Body of pancreas (tissue), 4 donors: ENCODE measurements at regions not wholly inside any gene's neighbourhood (a gene's known extent, or its start where the extent isn't known, plus 50 kb on each side); places are given as distances from the start of the nearest gene placed in this dataset.

Source experiments
- ATAC-seq: fragments of 150-250 bp; one replicate; pipeline ENCODE4 v1.9.1; 2016
- DNase-seq, 4 donors: peaks; one replicate each; pipeline ENCODE4 v3.0.0-alpha.2; 2019
- H3K27ac ChIP-seq, 4 donors: fragments of 200-600 bp; sonication (generic); 1 replicate in 3 of 4; 2 replicates in 1 of 4; pipeline versions ENCODE4 v1.5.1 to v1.6.1; 2016 to 2019; ENCODE audit warnings: mild to moderate bottlenecking in 1 of 4, mixed read lengths in 1 of 4, moderate library complexity in 1 of 4
- H3K27me3 ChIP-seq, 2 donors: fragments of 200-600 bp; sonication (generic); one replicate each; pipeline ENCODE4 v1.6.0; 2016; ENCODE audit warnings: mild to moderate bottlenecking in 1 of 2
- H3K36me3 ChIP-seq, 2 donors: fragments of 200-600 bp; sonication (generic); replicated peaks in 1 of 2; 2 replicates each; pipeline ENCODE4 v1.5.1; 2016; ENCODE audit warnings: low read depth in 2 of 2; ENCODE audit not compliant: insufficient read depth in 1 of 2
- H3K4me1 ChIP-seq: fragments of 200-600 bp; sonication (generic); one replicate; pipeline ENCODE4 v1.6.0; 2016
- H3K4me3 ChIP-seq, 2 donors: fragments of 200-600 bp; sonication (generic); 1 replicate in 1 of 2; 2 replicates in 1 of 2; pipeline ENCODE4 v1.5.1; 2016 to 2019
- H3K9me3 ChIP-seq, 3 donors: fragments of 200-600 bp; sonication (generic); 1 replicate in 2 of 3; 2 replicates in 1 of 3; pipeline ENCODE4 v1.5.1; 2016
- POLR2A ChIP-seq, 3 donors: fragments of 450-650 bp; IDR thresholded peaks; one replicate each; pipeline ENCODE4 v1.6.1; 2016; ENCODE audit warnings: antibody characterized with exemption in 3 of 3, mild to moderate bottlenecking in 2 of 3
- WGBS, 2 donors: methylation state at CpG; one replicate each; pipeline ENCODE4 v1.1.5; 2017; 5-methylcytosine and 5-hydroxymethylcytosine counted together
- intact Hi-C: fragments of 100-400 bp; cut with DNase I; formaldehyde crosslinking; loops from one replicate; pipeline ENCODE4 v1.15.1; 2023
- TF ChIP-seq, protein P1 (sequence below), 7 experiments: fragments of 450-650 bp in 4 of 7; fragments of 200-600 bp in 3 of 7; sonication (generic) in 3 of 7; IDR thresholded peaks; one replicate each; pipeline ENCODE4 v1.5.1; 2016 to 2019; ENCODE audit warnings: antibody characterized with exemption in 7 of 7

DNA sequence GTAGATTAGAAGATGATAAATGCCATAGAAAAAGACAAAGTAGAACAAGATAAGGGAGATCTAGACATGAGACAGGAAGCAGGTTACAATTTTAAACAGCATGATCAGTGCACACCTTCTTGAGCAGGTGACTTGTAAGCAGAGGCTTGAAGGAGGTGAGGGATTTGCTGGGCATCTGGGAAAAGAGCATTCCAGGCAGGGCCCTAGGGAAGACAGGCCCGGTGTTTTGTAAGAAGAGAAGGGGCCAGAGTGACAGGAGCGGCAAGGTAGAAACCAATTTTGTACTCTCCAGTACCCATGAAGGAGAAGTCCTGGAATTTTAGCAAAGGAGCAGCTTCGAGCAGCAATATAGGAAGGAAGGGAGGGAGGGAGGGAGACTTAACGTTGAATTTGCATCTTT is 296.5 kb downstream of the MZT1 start:
- 56 to 65% methylated on average over 4 of the region's 4 CpGs for WGBS, 2 donors
- no peak for ATAC-seq
- H3K4me3 ChIP-seq = no peak overlapping the region
- intact Hi-C loops = no loop called here
- no peaks in the 10 kb centered on the region for H3K9me3 ChIP-seq
- DNase-seq = no peak
- no peaks in the 10 kb centered on the region for H3K4me1 ChIP-seq
- no peaks in the 10 kb centered on the region for H3K36me3 ChIP-seq
- no peaks in the 10 kb centered on the region for H3K27me3 ChIP-seq
- TF ChIP-seq POLR2A (IDR thresholded peaks at IDR 0.05) = no peak
- TF ChIP-seq, protein P1, sequence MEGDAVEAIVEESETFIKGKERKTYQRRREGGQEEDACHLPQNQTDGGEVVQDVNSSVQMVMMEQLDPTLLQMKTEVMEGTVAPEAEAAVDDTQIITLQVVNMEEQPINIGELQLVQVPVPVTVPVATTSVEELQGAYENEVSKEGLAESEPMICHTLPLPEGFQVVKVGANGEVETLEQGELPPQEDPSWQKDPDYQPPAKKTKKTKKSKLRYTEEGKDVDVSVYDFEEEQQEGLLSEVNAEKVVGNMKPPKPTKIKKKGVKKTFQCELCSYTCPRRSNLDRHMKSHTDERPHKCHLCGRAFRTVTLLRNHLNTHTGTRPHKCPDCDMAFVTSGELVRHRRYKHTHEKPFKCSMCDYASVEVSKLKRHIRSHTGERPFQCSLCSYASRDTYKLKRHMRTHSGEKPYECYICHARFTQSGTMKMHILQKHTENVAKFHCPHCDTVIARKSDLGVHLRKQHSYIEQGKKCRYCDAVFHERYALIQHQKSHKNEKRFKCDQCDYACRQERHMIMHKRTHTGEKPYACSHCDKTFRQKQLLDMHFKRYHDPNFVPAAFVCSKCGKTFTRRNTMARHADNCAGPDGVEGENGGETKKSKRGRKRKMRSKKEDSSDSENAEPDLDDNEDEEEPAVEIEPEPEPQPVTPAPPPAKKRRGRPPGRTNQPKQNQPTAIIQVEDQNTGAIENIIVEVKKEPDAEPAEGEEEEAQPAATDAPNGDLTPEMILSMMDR (IDR thresholded peaks at IDR 0.05) = no peak
- no peak overlapping the region for H3K27ac ChIP-seq

DNA sequence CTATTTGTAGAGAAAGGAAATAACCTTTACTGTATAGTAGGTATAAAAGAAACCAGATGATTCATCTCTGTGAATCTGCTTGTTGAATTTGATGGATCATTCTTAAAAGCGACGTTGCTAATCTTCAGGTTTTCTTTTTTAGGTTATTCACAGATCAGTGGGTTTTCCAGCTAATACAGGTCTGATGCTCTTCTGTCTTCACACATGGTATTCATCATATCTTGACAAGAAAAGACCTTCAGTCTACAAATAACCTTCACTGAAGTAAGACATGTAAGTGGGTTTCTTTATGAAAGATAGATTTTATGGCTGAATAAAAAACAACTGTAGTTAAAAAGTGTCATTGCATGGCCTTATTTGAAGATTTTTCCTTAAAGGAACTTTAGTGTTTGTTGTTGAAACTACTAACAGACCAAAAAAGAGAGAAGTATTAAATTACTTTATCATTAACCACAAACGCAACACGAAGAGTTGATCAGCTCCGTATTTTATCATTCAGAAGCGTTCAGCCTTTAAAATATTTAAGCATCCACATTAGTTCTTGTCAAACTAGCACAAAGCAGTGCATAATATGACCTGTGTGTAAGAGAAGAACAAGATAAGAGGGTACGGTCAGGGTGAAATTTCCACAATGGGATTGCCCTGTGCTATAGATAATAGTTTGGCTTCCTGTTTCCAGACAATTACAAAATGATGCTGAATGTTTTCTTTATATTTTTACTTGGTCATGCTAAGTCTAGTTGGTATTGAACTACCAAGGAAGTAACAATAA is 299.5 kb downstream of the MZT1 start:
- ATAC-seq = no peak
- H3K9me3 ChIP-seq = no peaks in the 10 kb centered on the region
- TF ChIP-seq, protein P1 (IDR thresholded peaks at IDR 0.05) = no peak
- no peak for TF ChIP-seq POLR2A (IDR thresholded peaks at IDR 0.05)
- H3K27me3 ChIP-seq = no peaks in the 10 kb centered on the region
- intact Hi-C loops = no loop called here
- H3K4me3 ChIP-seq = no peak overlapping the region
- DNase-seq = no peak
- WGBS, 2 donors = 65 to 78% methylated on average over 7 of the region's 7 CpGs
- no peaks in the 10 kb centered on the region for H3K36me3 ChIP-seq
- H3K27ac ChIP-seq = no peak overlapping the region
- no peaks in the 10 kb centered on the region for H3K4me1 ChIP-seq

DNA sequence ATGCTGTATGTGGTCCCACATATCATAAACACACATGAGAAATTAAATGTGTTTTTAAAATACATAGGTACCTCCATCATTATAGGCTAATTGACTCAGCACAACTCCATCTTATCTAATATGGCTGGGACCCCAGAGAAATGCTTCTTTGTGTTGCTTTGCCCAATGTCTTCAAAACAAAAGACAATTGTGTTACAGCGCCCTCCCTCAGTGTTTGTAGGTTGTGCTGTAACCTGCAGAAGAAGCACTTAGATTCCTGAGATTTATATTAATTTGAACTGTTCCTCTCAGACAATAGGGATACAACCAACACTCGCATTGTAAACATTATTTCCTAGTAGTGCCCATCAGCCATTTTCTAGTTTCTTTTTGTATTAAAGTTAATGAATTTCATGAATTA is 303.4 kb downstream of the MZT1 start:
- Histone ChIP-seq H3K27me3 (no peaks in the 10 kb centered on the region), H3K4me1 (no peaks in the 10 kb centered on the region), H3K9me3 (no peaks in the 10 kb centered on the region), H3K36me3 (no peaks in the 10 kb centered on the region), H3K27ac (no peak overlapping the region), H3K4me3 (no peak overlapping the region)
- no peak for ATAC-seq
- DNase-seq = no peak
- 78 to 79% methylated on average over 2 of the region's 2 CpGs for WGBS, 2 donors
- TF ChIP-seq, protein P1 (IDR thresholded peaks at IDR 0.05) = no peak
- no peak for TF ChIP-seq POLR2A (IDR thresholded peaks at IDR 0.05)
- intact Hi-C loops = no loop called here

DNA sequence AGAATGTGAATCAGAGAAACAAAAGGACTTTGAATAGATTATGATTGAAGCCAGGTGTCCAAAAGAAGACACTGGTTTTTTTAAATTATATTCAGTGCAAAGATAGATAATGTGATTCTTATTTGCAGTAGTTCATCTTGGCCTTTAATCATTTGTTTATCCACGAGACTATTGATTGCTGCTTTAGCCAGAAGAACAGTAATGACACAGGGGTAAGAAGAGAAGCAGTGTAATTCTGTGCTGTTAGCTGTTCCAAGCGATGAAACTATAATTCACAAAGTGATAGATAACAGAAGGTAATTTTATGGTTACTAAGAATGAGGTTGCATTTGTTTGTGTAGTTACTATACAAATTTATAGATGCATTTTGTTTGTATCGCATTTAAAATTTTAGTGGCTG is 311.6 kb downstream of the MZT1 start:
- DNase-seq = no peak
- Histone ChIP-seq H3K27me3 (no peaks in the 10 kb centered on the region), H3K9me3 (no peaks in the 10 kb centered on the region), H3K36me3 (no peaks in the 10 kb centered on the region), H3K4me3 (no peak overlapping the region), H3K4me1 (no peaks in the 10 kb centered on the region), H3K27ac (no peak overlapping the region)
- intact Hi-C loops = no loop called here
- WGBS, 2 donors = 64 to 65% methylated on average over 3 of the region's 3 CpGs
- no peak for ATAC-seq
- TF ChIP-seq, protein P1 (IDR thresholded peaks at IDR 0.05) = no peak
- no peak for TF ChIP-seq POLR2A (IDR thresholded peaks at IDR 0.05)

DNA sequence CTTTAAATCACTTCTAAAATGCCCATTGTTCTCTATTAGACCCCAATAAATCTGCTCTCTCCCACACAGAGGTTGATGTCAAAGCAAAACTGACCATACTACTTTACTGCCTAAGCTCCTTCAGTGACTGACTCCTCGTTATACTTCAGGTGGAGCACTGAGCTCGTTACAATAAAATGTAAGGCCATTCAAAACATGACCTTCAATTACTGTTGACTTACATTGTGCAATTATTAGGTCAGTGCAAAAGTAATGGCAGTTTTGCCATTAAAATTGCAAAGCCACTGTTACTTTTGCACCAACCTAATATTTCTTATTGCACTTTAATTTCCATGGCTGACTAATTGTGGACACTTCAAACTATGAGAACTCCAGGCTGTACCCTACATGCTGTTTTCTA is 314.9 kb downstream of the MZT1 start:
- DNase-seq (no peak), ATAC-seq (no peak)
- intact Hi-C loops = no loop called here
- H3K4me1 ChIP-seq = no peaks in the 10 kb centered on the region
- no peak overlapping the region for H3K4me3 ChIP-seq
- no peaks in the 10 kb centered on the region for H3K27me3 ChIP-seq
- H3K27ac ChIP-seq = no peak overlapping the region
- no peaks in the 10 kb centered on the region for H3K36me3 ChIP-seq
- no peaks in the 10 kb centered on the region for H3K9me3 ChIP-seq
- WGBS, 2 donors = 22 to 41% methylated on average over 2 of the region's 2 CpGs
- TF ChIP-seq, protein P1 (IDR thresholded peaks at IDR 0.05) = no peak
- no peak for TF ChIP-seq POLR2A (IDR thresholded peaks at IDR 0.05)
